Muscle of leg (tissue), 3 donors: ENCODE measurements at regions not wholly inside any gene's neighbourhood (a gene's known extent, or its start where the extent isn't known, plus 50 kb on each side); places are given as distances from the start of the nearest gene placed in this dataset.

ENCODE experiments used
- DNase-seq: peaks from one replicate; pipeline ENCODE4 v3.0.0; 2013
- H3K27ac ChIP-seq: one replicate; pipeline ENCODE4 v1.5.1; 2013; ENCODE audit warnings: mild to moderate bottlenecking, low read length, control low read depth
- H3K27me3 ChIP-seq: one replicate; pipeline ENCODE4 v1.6.1; 2013; ENCODE audit warnings: low read length; ENCODE audit not compliant: control insufficient read depth, insufficient read depth
- H3K36me3 ChIP-seq: one replicate; pipeline ENCODE4 v1.6.1; 2013; ENCODE audit warnings: low read length; ENCODE audit not compliant: control insufficient read depth, insufficient read depth
- H3K4me1 ChIP-seq: one replicate; pipeline ENCODE4 v1.6.1; 2013; ENCODE audit warnings: low read length; ENCODE audit not compliant: control insufficient read depth, insufficient read depth
- H3K4me3 ChIP-seq: one replicate; pipeline ENCODE4 v1.5.1; 2013; ENCODE audit warnings: low read length, control low read depth
- H3K9me3 ChIP-seq: replicated peaks from 2 replicates; pipeline ENCODE4 v1.6.1; 2013; ENCODE audit warnings: low read depth, low read length; ENCODE audit not compliant: control insufficient read depth
- WGBS: methylation state at CpG from one replicate; pipeline ENCODE4 v1.1.5; 2013; ENCODE audit warnings: missing lambda C conversion rate; ENCODE audit not compliant: insufficient coverage; 5-methylcytosine and 5-hydroxymethylcytosine counted together

- H3K27ac ChIP-seq: no peak overlapping the region
- no peaks in the 10 kb centered on the region for H3K4me1 ChIP-seq
- H3K4me3 ChIP-seq: no peak overlapping the region
- no CpG with 5 or more reads among the region's 1 CpG for whole genome bisulfite sequencing
- no peak for DNase-seq
- H3K27me3 ChIP-seq: peaks cover 4% of the 10 kb centered on the region
- no peaks in the 10 kb centered on the region for H3K36me3 ChIP-seq
- no peaks in the 10 kb centered on the region for H3K9me3 ChIP-seq
These were observed 962.9 kb downstream of the VRK1 start for GRCh38 chr14:97760050-97760449.

- Histone ChIP-seq H3K4me3 (no peak overlapping the region), H3K36me3 (no peaks in the 10 kb centered on the region), H3K27me3 (peaks cover 2% of the 10 kb centered on the region), H3K4me1 (no peaks in the 10 kb centered on the region), H3K9me3 (no peaks in the 10 kb centered on the region), H3K27ac (no peak overlapping the region)
- no peak for DNase-seq
- WGBS: 64% methylated on average over 2 of the region's 5 CpGs
These were observed 965.2 kb downstream of the VRK1 start for GRCh38 chr14:97762386-97762785.

GRCh38 chr14:97771340-97772045 lies 974.3 kb downstream of the VRK1 start:
- peak; percentile 3 for DNase-seq
- Histone ChIP-seq H3K9me3 (no peaks in the 10 kb centered on the region), H3K27ac (no peak overlapping the region), H3K4me3 (no peak overlapping the region), H3K4me1 (no peaks in the 10 kb centered on the region), H3K36me3 (no peaks in the 10 kb centered on the region), H3K27me3 (no peaks in the 10 kb centered on the region)
- WGBS: 72% methylated on average over 6 of the region's 8 CpGs

- Histone ChIP-seq H3K9me3 (no peaks in the 10 kb centered on the region), H3K27me3 (no peaks in the 10 kb centered on the region), H3K27ac (no peak overlapping the region), H3K4me1 (no peaks in the 10 kb centered on the region), H3K36me3 (no peaks in the 10 kb centered on the region), H3K4me3 (no peak overlapping the region)
- 50% methylated on average over 1 of the region's 6 CpGs for WGBS
- no peak for DNase-seq
These were observed 976.4 kb downstream of the VRK1 start for GRCh38 chr14:97773598-97773997.

- no peak for DNase-seq
- WGBS: 50% methylated on average over 4 of the region's 5 CpGs
These were observed 979.8 kb downstream of the VRK1 start for GRCh38 chr14:97776890-97777558.

GRCh38 chr14:97777622-97778355 lies 980.6 kb downstream of the VRK1 start:
- Histone ChIP-seq H3K27me3 (no peaks in the 10 kb centered on the region), H3K9me3 (no peaks in the 10 kb centered on the region), H3K36me3 (no peaks in the 10 kb centered on the region), H3K4me3 (no peak overlapping the region), H3K4me1 (no peaks in the 10 kb centered on the region), H3K27ac (no peak overlapping the region)
- DNase-seq: no peak
- WGBS: 92% methylated on average over 5 of the region's 9 CpGs

More at GRCh38 chr14:97776890-97777558, 979.8 kb downstream of the VRK1 start:
- no peaks in the 10 kb centered on the region for H3K36me3 ChIP-seq
- no peaks in the 10 kb centered on the region for H3K9me3 ChIP-seq
- no peak overlapping the region for H3K27ac ChIP-seq
- no peaks in the 10 kb centered on the region for H3K4me1 ChIP-seq
- no peak overlapping the region for H3K4me3 ChIP-seq
- H3K27me3 ChIP-seq: no peaks in the 10 kb centered on the region

- Histone ChIP-seq H3K9me3 (no peaks in the 10 kb centered on the region), H3K27ac (no peak overlapping the region), H3K4me3 (no peak overlapping the region), H3K27me3 (no peaks in the 10 kb centered on the region), H3K4me1 (no peaks in the 10 kb centered on the region), H3K36me3 (no peaks in the 10 kb centered on the region)
- WGBS: no CpG with 5 or more reads among the region's 5 CpGs
- DNase-seq: no peak
These were observed 982.0 kb downstream of the VRK1 start for GRCh38 chr14:97779140-97779539.

GRCh38 chr14:97780804-97781203 lies 983.6 kb downstream of the VRK1 start:
- H3K9me3 ChIP-seq: no peaks in the 10 kb centered on the region
- H3K4me3 ChIP-seq: no peak overlapping the region
- no peaks in the 10 kb centered on the region for H3K27me3 ChIP-seq
- H3K36me3 ChIP-seq: no peaks in the 10 kb centered on the region
- no peak for DNase-seq
- H3K4me1 ChIP-seq: no peaks in the 10 kb centered on the region
- 83% methylated on average over 1 of the region's 5 CpGs for WGBS
- no peak overlapping the region for H3K27ac ChIP-seq

GRCh38 chr14:97781961-97782360 lies 984.8 kb downstream of the VRK1 start:
- H3K4me3 ChIP-seq: no peak overlapping the region
- 67% methylated on average over 2 of the region's 5 CpGs for WGBS
- no peaks in the 10 kb centered on the region for H3K27me3 ChIP-seq
- DNase-seq: no peak
- no peaks in the 10 kb centered on the region for H3K4me1 ChIP-seq
- no peaks in the 10 kb centered on the region for H3K36me3 ChIP-seq
- no peaks in the 10 kb centered on the region for H3K9me3 ChIP-seq
- no peak overlapping the region for H3K27ac ChIP-seq

GRCh38 chr14:97782871-97783414 lies 985.8 kb downstream of the VRK1 start:
- Histone ChIP-seq H3K4me3 (no peak overlapping the region), H3K9me3 (no peaks in the 10 kb centered on the region)
- 44% methylated on average over 4 of the region's 8 CpGs for WGBS

More at GRCh38 chr14:97782871-97783414, 985.8 kb downstream of the VRK1 start:
- Histone ChIP-seq H3K27me3 (no peaks in the 10 kb centered on the region), H3K27ac (no peak overlapping the region), H3K36me3 (no peaks in the 10 kb centered on the region), H3K4me1 (no peaks in the 10 kb centered on the region)
- no peak for DNase-seq
